Body of pancreas (tissue), 4 donors: ENCODE measurements at regions not wholly inside any gene's neighbourhood (a gene's known extent, or its start where the extent isn't known, plus 50 kb on each side); places are given as distances from the start of the nearest gene placed in this dataset.

Experiments used
- CTCF ChIP-seq, 7 experiments: fragments of 450-650 bp in 4 of 7; fragments of 200-600 bp in 3 of 7; sonication (generic) in 3 of 7; IDR thresholded peaks; one replicate each; pipeline ENCODE4 v1.5.1; 2016 to 2019; ENCODE audit warnings: antibody characterized with exemption in 7 of 7
- POLR2A ChIP-seq, 3 donors: fragments of 450-650 bp; IDR thresholded peaks; one replicate each; pipeline ENCODE4 v1.6.1; 2016; ENCODE audit warnings: antibody characterized with exemption in 3 of 3, mild to moderate bottlenecking in 2 of 3

- no peak for TF ChIP-seq CTCF (IDR thresholded peaks at IDR 0.05)
- no peak for TF ChIP-seq POLR2A (IDR thresholded peaks at IDR 0.05)
Observed at GRCh38 chr2:21920721-21921120, 797.0 kb downstream of the TDRD15 start.
